HG02759 (cell line): ENCODE measurements at regions not wholly inside any gene's neighbourhood (a gene's known extent, or its start where the extent isn't known, plus 50 kb on each side); places are given as distances from the start of the nearest gene placed in this dataset.

ENCODE experiments used
- ATAC-seq: cut with Tn5 transposase; IDR thresholded peaks from one replicate; pipeline ENCODE4 v1.9.1; 2021; ENCODE audit warnings: mild to moderate bottlenecking, moderate library complexity; ENCODE audit not compliant: unreplicated experiment

GRCh38 chr19:31223740-31224534 is 125.3 kb downstream of the TSHZ3 start:
- no peak for ATAC-seq

DNA sequence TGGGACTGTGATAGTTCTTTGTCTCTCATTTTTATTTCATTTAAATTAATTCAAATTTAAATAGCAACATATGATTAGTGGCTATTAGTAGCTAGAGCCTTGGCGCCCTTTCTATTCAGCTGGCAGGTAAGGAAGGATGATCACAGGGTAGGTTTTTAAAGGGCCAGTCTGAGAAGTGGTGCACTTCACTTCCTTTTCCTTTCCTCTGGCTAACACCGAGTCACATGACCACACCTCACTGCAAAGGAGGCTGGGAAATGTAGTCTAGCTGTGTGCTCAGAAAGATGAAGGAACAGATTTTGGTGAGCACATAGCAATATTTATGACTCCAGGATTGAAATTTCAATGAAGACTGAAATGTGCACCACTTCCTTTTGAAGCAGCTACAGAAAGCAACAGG is 128.7 kb downstream of the TSHZ3 start:
- no peak for ATAC-seq

DNA sequence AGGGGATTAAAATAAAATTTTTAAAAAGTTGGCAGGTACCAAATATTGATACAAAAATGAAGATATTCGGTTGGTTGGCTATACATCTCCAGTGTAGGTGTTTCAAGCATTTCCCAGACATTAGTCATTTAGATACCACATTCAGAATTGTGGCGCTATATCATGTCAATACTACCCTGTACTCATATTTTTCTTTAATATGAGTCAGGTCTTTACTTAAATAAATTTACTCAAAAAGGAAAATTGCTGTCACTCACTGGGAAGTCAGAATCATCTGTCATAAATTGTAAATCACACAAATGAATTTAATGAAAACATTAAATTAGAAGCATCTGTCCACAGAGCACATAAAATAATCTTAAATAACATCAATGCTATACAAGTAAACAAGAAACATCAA is 134.2 kb downstream of the TSHZ3 start:
- ATAC-seq: no peak

- no peak for ATAC-seq
Measured at GRCh38 chr19:31214086-31214485, 135.2 kb downstream of the TSHZ3 start.

DNA sequence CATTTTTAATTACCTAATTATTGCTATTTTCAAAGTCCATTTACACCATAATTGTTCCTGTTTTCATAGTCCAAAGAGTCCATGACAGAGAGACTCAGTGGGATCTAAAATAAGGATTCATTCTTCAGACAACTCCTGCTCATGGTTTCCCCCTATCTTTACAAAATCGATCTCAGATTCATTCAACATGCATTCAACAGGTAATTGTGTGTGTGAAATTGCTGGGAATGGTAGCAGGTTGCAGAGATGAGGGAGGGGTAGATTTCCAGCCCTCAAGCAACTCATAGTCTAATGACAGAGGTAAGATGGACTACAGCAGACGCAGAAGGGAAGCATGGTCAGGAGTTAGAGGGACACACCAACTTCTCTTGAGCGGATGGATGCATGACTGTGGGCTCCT is 138.1 kb downstream of the TSHZ3 start:
- ATAC-seq: no peak

GRCh38 chr19:31205887-31206518 is 143.2 kb downstream of the TSHZ3 start:
- ATAC-seq: no peak

- ATAC-seq: no peak
Measured at GRCh38 chr19:31204115-31204514, 145.1 kb downstream of the TSHZ3 start.

- ATAC-seq: no peak
Measured at GRCh38 chr19:31185261-31185660, 164.0 kb downstream of the TSHZ3 start.

DNA sequence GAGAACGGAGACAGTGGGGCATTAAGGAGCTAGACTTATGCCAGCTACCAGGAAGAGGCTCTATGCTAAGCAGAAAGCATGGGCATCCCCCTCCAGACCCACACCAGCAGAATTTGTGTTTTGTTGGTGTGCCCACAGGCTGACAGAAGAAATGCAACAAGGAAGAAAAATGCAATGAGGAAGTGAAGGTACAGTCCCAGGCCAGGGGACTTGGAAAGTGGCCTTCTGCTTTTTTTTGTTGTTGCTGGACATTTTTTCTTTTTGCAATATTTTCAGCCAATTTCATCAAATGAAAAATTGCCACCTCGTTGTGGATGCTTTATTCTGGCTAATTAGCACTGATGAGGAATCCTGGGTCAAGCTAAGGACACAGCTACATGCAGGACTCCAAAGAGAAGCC is 167.7 kb downstream of the TSHZ3 start:
- no peak for ATAC-seq

DNA sequence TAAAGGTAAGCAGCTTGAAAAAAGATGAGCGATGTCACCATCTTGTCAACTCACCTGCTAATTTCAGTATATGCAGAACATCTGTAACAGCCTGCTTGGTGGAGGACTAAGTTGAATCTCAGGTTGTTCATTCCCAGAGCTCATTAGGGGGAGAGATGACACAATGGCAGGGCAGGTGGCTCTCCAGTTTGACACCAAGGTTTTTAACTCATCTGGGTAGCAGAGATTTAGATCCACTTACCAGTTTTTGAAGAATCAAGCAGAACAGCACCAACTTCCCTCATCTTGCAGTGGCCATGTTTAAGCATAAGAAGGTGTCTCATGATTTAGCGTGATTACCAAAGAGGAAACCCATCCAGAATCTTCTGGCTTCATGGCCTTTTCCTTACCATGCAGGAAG is 168.3 kb downstream of the TSHZ3 start:
- ATAC-seq: no peak

GRCh38 chr19:31179471-31179852 is 169.8 kb downstream of the TSHZ3 start:
- ATAC-seq: no peak

- no peak for ATAC-seq
Measured at GRCh38 chr19:31178833-31179470, 170.3 kb downstream of the TSHZ3 start.

GRCh38 chr19:31177246-31177645 is 172.0 kb downstream of the TSHZ3 start:
- ATAC-seq: no peak

GRCh38 chr19:31175564-31176348 is 173.5 kb downstream of the TSHZ3 start:
- ATAC-seq: no peak

DNA sequence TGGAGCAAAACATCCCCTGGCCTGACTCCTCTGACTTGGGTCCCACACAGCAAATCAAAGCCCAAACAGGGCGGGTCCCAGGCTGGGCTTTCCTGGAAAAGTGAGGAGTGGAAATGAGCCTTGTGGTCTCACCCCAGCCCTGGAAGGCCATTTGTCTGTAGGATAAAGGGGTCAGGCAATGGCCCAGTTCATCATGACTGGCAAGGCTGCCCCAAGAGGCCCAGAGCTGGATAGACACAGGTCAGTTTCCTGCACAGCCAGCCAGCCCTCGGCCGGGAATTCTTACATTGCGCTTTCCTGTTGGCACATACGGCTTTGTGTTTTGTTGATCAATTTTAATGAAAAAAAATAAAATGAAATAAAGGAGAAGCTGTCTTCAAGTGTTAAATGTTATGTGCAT is 174.3 kb downstream of the TSHZ3 start:
- no peak for ATAC-seq

GRCh38 chr19:31173991-31174390 is 175.2 kb downstream of the TSHZ3 start:
- no peak for ATAC-seq

GRCh38 chr19:31171936-31172335 is 177.3 kb downstream of the TSHZ3 start:
- no peak for ATAC-seq

DNA sequence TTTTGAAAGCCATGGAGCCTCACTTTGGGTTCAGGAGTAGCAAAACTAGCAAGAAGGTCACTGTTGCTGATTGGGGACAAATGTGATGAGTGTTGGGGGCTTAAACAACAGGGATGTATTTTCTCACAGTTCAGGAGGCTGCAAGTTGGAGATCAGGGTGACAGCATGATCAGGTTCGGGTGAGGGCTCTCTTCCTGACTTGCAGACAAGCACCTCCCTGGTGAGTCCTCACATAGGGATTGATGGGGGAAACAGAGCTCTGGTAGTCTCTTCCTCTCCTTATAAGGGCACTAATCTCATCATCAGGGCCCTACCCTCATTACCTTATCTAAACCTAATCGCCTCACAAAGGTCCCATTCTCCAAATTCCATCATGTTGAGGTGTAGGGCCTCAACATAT is 179.2 kb downstream of the TSHZ3 start:
- ATAC-seq: no peak

DNA sequence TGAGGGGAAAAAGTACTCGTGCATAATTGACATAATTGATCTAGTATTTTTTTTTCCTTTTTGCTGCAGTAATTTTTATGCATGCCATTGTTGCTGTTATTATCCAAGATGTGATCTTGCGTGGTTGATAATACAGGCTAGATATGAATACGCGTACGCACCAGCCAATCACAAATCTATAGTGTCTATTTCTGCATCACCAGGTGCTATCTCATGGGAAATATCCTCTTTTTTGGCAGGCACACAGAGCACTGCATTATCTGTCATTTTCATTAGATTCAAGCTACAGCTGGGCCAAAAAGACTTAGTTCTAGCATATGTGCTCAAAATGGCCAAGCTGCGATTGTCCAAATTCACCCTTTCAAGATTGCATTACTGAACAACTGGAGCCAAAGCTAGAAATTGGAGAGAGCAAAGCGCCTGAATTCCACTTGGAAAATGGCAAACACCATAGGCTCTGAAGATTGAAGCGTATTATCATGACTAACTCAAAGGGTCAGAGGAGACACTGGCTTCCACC is 181.1 kb downstream of the TSHZ3 start:
- no peak for ATAC-seq

DNA sequence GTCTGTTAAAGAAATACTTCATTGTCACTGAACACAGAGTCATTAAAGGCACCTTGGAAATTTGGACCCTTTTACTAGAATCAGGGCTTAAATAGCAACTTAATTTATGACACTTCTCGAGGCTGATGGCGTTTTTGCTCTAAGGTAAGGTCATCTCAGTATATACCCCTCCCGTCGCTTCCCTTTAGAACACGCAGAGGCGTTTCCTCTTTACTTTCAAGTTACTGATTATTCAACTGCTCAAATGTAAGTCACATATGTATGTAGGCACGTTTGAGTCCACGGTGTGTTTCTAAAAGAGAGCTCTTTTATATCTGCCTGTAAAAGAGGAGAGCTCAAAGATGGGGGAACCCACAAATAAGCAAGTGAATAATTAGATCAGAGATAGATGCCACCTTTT is 181.5 kb downstream of the TSHZ3 start:
- no peak for ATAC-seq

GRCh38 chr19:31166206-31166605 is 183.0 kb downstream of the TSHZ3 start:
- no peak for ATAC-seq
